HCT116 (cell line): ENCODE measurements at regions not wholly inside any gene's neighbourhood (a gene's known extent, or its start where the extent isn't known, plus 50 kb on each side); places are given as distances from the start of the nearest gene placed in this dataset.

ENCODE experiments used
- ATAC-seq: fragments of 200-7000 bp; cut with Tn5 transposase; 2 replicates; pipeline ENCODE4 v1.9.1; 2020; ENCODE audit warnings: mild to moderate bottlenecking, moderate library complexity
- BruUV-seq: library from RNA; stranded (reverse); fragments of 400-500 nt; replicated peaks from 2 replicates; lab custom pipeline; 2021; lab: Mats Ljungman, UMichigan
- CTCF ChIA-PET: fragments of 300-600 bp; sonication (Branson Sonifier 250); formaldehyde crosslinking; loops from one replicate; lab custom pipeline; 2021; ENCODE audit warnings: antibody characterized with exemption; lab: Charles Lee
- POLR2A ChIA-PET: fragments of 300-600, 350-600 bp; sonication (Branson Sonifier 250); formaldehyde crosslinking; loops from one replicate; lab custom pipeline; 2021; ENCODE audit warnings: antibody characterized with exemption; lab: Charles Lee
- RAD21 ChIA-PET, 2 experiments: fragments of 300-600 bp; sonication (Branson Sonifier 250); formaldehyde crosslinking; loops; one replicate each; lab custom pipeline; 2023; ENCODE audit warnings: low total read pairs in 2 of 2; ENCODE audit not compliant: uncharacterized antibody in 2 of 2, unreplicated experiment in 2 of 2, low non-redundant PET in 1 of 2; lab: Charles Lee
- DNase-seq: peaks from one replicate; pipeline ENCODE4 v3.0.0-alpha.2; 2010; ENCODE audit warnings: low read depth, low spot score
- H2AFZ ChIP-seq: fragments of 200-600 bp; shearing (Covaris generic), sonication (generic); 2 replicates; pipeline ENCODE4 v1.6.1; 2017; ENCODE audit warnings: low read depth, mixed run types, mixed read lengths, antibody characterized with exemption, low read length; ENCODE audit not compliant: poor library complexity, severe bottlenecking
- H3K27ac ChIP-seq: 2 replicates; pipeline ENCODE4 v1.5.1; 2012; ENCODE audit warnings: low read depth, low read length
- H3K27me3 ChIP-seq: fragments of 200-600 bp; sonication (generic); 2 replicates; pipeline ENCODE4 v1.6.1; 2016; ENCODE audit warnings: mixed run types, low read length, mixed read lengths; ENCODE audit not compliant: insufficient read depth
- H3K36me3 ChIP-seq, 2 experiments: fragments of 200-500 bp in 1 of 2; fragments of 200-600 bp in 1 of 2; sonication (Bioruptor generic) in 1 of 2; sonication (generic) in 1 of 2; 2 replicates each; pipeline versions ENCODE4 v1.5.1 to v1.6.1; 2014 to 2016; ENCODE audit warnings: low read length in 2 of 2, inconsistent platforms in 1 of 2, mixed read lengths in 1 of 2, mixed run types in 1 of 2; ENCODE audit not compliant: insufficient read depth in 2 of 2, control insufficient read depth in 1 of 2
- H3K4me1 ChIP-seq, 2 experiments: fragments of 200-600 bp in 1 of 2; sonication (generic) in 1 of 2; 2 replicates each; pipeline versions ENCODE4 v1.5.1 to v1.6.1; 2012 to 2017; ENCODE audit warnings: low read length in 2 of 2, inconsistent platforms in 1 of 2, mild to moderate bottlenecking in 1 of 2, mixed read lengths in 1 of 2, mixed run types in 1 of 2, moderate library complexity in 1 of 2; ENCODE audit not compliant: insufficient read depth in 2 of 2, control insufficient read depth in 1 of 2
- H3K4me2 ChIP-seq: fragments of 200-600 bp; sonication (generic); 2 replicates; pipeline ENCODE4 v1.6.1; 2017; ENCODE audit warnings: mixed run types, low read length, mixed read lengths
- H3K4me3 ChIP-seq, 2 experiments: fragments of 200-600 bp in 1 of 2; sonication (generic) in 1 of 2; replicated peaks in 1 of 2; 2 replicates each; pipeline ENCODE4 v1.5.1; 2011 to 2016; ENCODE audit warnings: low read length in 2 of 2, control low read depth in 1 of 2, low read depth in 1 of 2, mild to moderate bottlenecking in 1 of 2, mixed read lengths in 1 of 2, mixed run types in 1 of 2
- H3K79me2 ChIP-seq: fragments of 200-600 bp; sonication (generic); 2 replicates; pipeline ENCODE4 v1.6.1; 2017; ENCODE audit warnings: mild to moderate bottlenecking, mixed run types, low read length, moderate library complexity, mixed read lengths; ENCODE audit not compliant: insufficient read depth
- H3K9ac ChIP-seq: fragments of 200-600 bp; sonication (generic); 2 replicates; pipeline ENCODE4 v1.6.1; 2016; ENCODE audit warnings: low read length, mixed read lengths
- H3K9me2 ChIP-seq: fragments of 200-600 bp; sonication (generic), shearing (Covaris generic); 2 replicates; pipeline ENCODE4 v1.6.1; 2017; ENCODE audit warnings: mixed run types, mild to moderate bottlenecking, moderate library complexity; ENCODE audit not compliant: insufficient read depth
- H3K9me3 ChIP-seq, 2 experiments: fragments of 200-500 bp in 1 of 2; fragments of 200-600 bp in 1 of 2; sonication (Bioruptor generic) in 1 of 2; sonication (generic) in 1 of 2; 2 replicates each; pipeline ENCODE4 v1.6.1; 2014 to 2017; ENCODE audit warnings: low read length in 2 of 2, mixed read lengths in 2 of 2, inconsistent platforms in 1 of 2, low read depth in 1 of 2, mild to moderate bottlenecking in 1 of 2, mixed run types in 1 of 2, moderate library complexity in 1 of 2; ENCODE audit not compliant: control insufficient read depth in 1 of 2, insufficient read depth in 1 of 2
- H4K20me1 ChIP-seq: fragments of 200-600 bp; sonication (generic), shearing (Covaris generic); 2 replicates; pipeline ENCODE4 v1.6.1; 2017; ENCODE audit warnings: mixed run types, mild to moderate bottlenecking, moderate library complexity; ENCODE audit not compliant: insufficient read depth
- ATF3 ChIP-seq: IDR thresholded peaks from 2 replicates; pipeline ENCODE4 v1.6.1; 2012
- CBX3 ChIP-seq: IDR thresholded peaks from 2 replicates; pipeline ENCODE4 v1.6.1; 2012; ENCODE audit warnings: low read depth
- CEBPB ChIP-seq: IDR thresholded peaks from 2 replicates; pipeline ENCODE4 v1.6.1; 2012; ENCODE audit warnings: low read depth
- CTCF ChIP-seq, 3 experiments: fragments of 200-600 bp in 1 of 3; sonication (generic) in 1 of 3; IDR thresholded peaks in 2 of 3; conservative IDR thresholded peaks in 1 of 3; 2 replicates each; pipeline ENCODE4 v1.5.1; 2012 to 2017; ENCODE audit warnings: low read depth in 2 of 3, low read length in 2 of 3, antibody characterized with exemption in 1 of 3, borderline replicate concordance in 1 of 3, control low read depth in 1 of 3, mild to moderate bottlenecking in 1 of 3, mixed read lengths in 1 of 3, mixed run types in 1 of 3, moderate library complexity in 1 of 3; ENCODE audit not compliant: insufficient read depth in 1 of 3
- EGR1 ChIP-seq: IDR thresholded peaks from 2 replicates; pipeline ENCODE4 v1.6.1; 2012; ENCODE audit warnings: low read depth
- ELF1 ChIP-seq: IDR thresholded peaks from 2 replicates; pipeline ENCODE4 v1.6.1; 2012; ENCODE audit warnings: low read depth, borderline replicate concordance
- EZH2 ChIP-seq: fragments of 200-600 bp; sonication (generic); IDR thresholded peaks from 2 replicates; pipeline ENCODE4 v1.6.1; 2017; ENCODE audit warnings: antibody characterized with exemption, mixed run types
- EZH2phosphoT487 ChIP-seq: fragments of 200-600 bp; IDR thresholded peaks from 2 replicates; pipeline ENCODE4 v1.6.1; 2018; ENCODE audit warnings: antibody characterized with exemption, borderline replicate concordance
- FOSL1 ChIP-seq: IDR thresholded peaks from 2 replicates; pipeline ENCODE4 v1.6.1; 2012; ENCODE audit warnings: low read depth
- JUND ChIP-seq: IDR thresholded peaks from 2 replicates; pipeline ENCODE4 v1.6.1; 2012
- POLR2A ChIP-seq: IDR thresholded peaks from 2 replicates; pipeline ENCODE4 v1.7.0; 2011; ENCODE audit warnings: borderline replicate concordance; ENCODE audit not compliant: insufficient read depth, insufficient read length; ENCODE audit errors: extremely low read depth
- SP1 ChIP-seq: IDR thresholded peaks from 2 replicates; pipeline ENCODE4 v1.6.1; 2012; ENCODE audit warnings: low read depth
- SRF ChIP-seq: IDR thresholded peaks from 2 replicates; pipeline ENCODE4 v1.6.1; 2012; ENCODE audit warnings: low read depth
- YY1 ChIP-seq: IDR thresholded peaks from 2 replicates; pipeline ENCODE4 v1.6.1; 2011; ENCODE audit warnings: low read length, low read depth, moderate library complexity, mild to moderate bottlenecking; ENCODE audit not compliant: insufficient replicate concordance; ENCODE audit errors: extremely low read depth
- ZBTB33 ChIP-seq: IDR thresholded peaks from 2 replicates; pipeline ENCODE4 v1.6.1; 2011; ENCODE audit warnings: mild to moderate bottlenecking, low read length, moderate library complexity; ENCODE audit not compliant: insufficient replicate concordance; ENCODE audit errors: extremely low read depth
- ZFX ChIP-seq: fragments of 450-650 bp; IDR thresholded peaks from 2 replicates; pipeline ENCODE4 v1.6.1; 2017
- intact Hi-C: fragments of 100-400 bp; cut with micrococcal nuclease; formaldehyde crosslinking; loops from 2 replicates; pipeline ENCODE4 v1.10.0; 2022
- TF ChIP-seq, protein P1 (sequence below): IDR thresholded peaks from 2 replicates; pipeline ENCODE4 v1.6.1; 2012

DNA sequence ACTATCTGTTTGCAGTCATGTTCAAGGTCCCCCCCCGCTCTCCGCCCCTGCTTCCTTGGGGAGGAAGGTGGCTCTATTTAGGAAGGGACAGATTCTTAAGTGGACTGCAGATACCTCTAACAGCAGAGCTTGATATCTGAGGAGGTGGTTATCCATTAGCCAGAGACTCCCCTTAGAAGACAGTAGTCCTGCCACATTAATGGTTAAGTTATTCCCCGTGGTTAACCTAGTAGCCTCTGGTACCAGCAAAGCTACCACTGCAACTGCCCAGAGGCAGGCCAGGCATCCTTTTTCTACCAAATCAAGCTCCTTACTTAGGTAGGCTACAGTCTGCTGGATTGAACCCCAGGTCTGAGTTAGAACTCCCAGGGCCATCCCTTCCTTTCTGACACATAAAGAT lies 162.1 kb upstream of the AVPR1A start:
- ATAC-seq, result no peak
- no peak for DNase-seq

DNA sequence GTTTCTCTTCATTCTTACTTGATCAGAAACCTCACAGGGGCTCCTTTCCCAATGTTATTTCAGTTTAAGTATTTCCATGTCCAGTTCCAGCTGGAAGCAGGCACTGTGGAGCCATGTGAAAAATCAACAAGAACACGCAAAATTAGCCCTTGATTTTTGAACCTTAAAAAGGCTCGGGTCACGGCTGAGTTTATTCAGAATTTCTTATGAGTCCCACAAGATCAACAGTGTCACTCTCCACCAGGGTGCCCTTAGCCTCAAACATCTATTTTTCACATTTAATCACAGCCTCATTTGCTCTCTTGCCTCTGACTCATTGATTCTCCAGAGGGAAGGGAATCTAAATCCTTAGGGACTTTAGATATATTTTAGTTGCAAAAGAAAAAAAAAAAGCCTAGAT lies 157.7 kb upstream of the AVPR1A start:
- no peaks in the 10 kb centered on the region for H4K20me1 ChIP-seq
- H3K9ac ChIP-seq, result no peak overlapping the region
- H3K4me2 ChIP-seq, result no peak overlapping the region
- H3K36me3 ChIP-seq, result no peaks in the 10 kb centered on the region
- intact Hi-C loops, result no loop called here
- BruUV-seq, result no TSS peak
- H3K27me3 ChIP-seq, result no peaks in the 10 kb centered on the region
- CTCF ChIA-PET, result no interaction called here
- H2AFZ ChIP-seq, result no peak overlapping the region
- ATAC-seq (no peak), DNase-seq (no peak)
- no peaks in the 10 kb centered on the region for H3K79me2 ChIP-seq
- H3K9me3 ChIP-seq, result no peaks in the 10 kb centered on the region
- H3K4me1 ChIP-seq, result no peaks in the 10 kb centered on the region
- POLR2A ChIA-PET, result no interaction called here
- RAD21 ChIA-PET, result no interaction called here
- H3K4me3 ChIP-seq, result no peak overlapping the region
- H3K9me2 ChIP-seq, result no peaks in the 10 kb centered on the region
- no peak overlapping the region for H3K27ac ChIP-seq
- no peak for TF ChIP-seq SRF
- no peak for TF ChIP-seq POLR2A
- TF ChIP-seq ZFX, result no peak
- TF ChIP-seq, protein P1, sequence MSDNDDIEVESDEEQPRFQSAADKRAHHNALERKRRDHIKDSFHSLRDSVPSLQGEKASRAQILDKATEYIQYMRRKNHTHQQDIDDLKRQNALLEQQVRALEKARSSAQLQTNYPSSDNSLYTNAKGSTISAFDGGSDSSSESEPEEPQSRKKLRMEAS, result no peak
- TF ChIP-seq CBX3, result no peak
- no peak for TF ChIP-seq EZH2phosphoT487
- TF ChIP-seq EGR1, result no peak
- no peak for TF ChIP-seq SP1
- TF ChIP-seq FOSL1, result no peak
- no peak for TF ChIP-seq CTCF (IDR thresholded peaks at IDR 0.05 in 2 of 3, conservative IDR thresholded peaks at IDR 0.05 in 1 of 3; ENCODE audit: borderline replicate concordance in 1 of 3, insufficient read depth in 1 of 3, low read depth in 2 of 3, low read length in 2 of 3)
- TF ChIP-seq JUND, result no peak
- TF ChIP-seq ELF1, result no peak
- TF ChIP-seq CEBPB, result no peak
- TF ChIP-seq ZBTB33, result no peak
- no peak for TF ChIP-seq EZH2

More for the DNA sequence above, 162.1 kb upstream of the AVPR1A start:
- no peak for TF ChIP-seq FOSL1
- TF ChIP-seq YY1, result no peak
- TF ChIP-seq, protein P1, result no peak
- TF ChIP-seq EZH2phosphoT487, result no peak
- TF ChIP-seq ZFX, result no peak
- no peak for TF ChIP-seq ATF3
- TF ChIP-seq, all 23 proteins: peak for 0
- H3K9me2 ChIP-seq, result no peaks in the 10 kb centered on the region
- no peaks in the 10 kb centered on the region for H3K79me2 ChIP-seq
- H3K9me3 ChIP-seq, result no peaks in the 10 kb centered on the region
- ChIA-PET CTCF (no interaction called here), RAD21 (no interaction called here), POLR2A (no interaction called here)
- H3K9ac ChIP-seq, result no peak overlapping the region
- no peaks in the 10 kb centered on the region for H3K27me3 ChIP-seq
- no peak overlapping the region for H3K4me3 ChIP-seq
- H3K27ac ChIP-seq, result no peak overlapping the region
- H3K36me3 ChIP-seq, result no peaks in the 10 kb centered on the region
- intact Hi-C loops, result no loop called here
- no peak overlapping the region for H3K4me2 ChIP-seq
- H4K20me1 ChIP-seq, result no peaks in the 10 kb centered on the region
- no peaks in the 10 kb centered on the region for H3K4me1 ChIP-seq
- BruUV-seq, result no TSS peak
- H2AFZ ChIP-seq, result no peak overlapping the region
